H9 (cell line): ENCODE measurements at regions not wholly inside any gene's neighbourhood (a gene's known extent, or its start where the extent isn't known, plus 50 kb on each side); places are given as distances from the start of the nearest gene placed in this dataset.

Experiments
- DNase-seq: peaks from one replicate; pipeline ENCODE4 v3.0.0-alpha.2; 2017
- H2AFZ ChIP-seq: one replicate; pipeline ENCODE4 v1.6.1; 2013; ENCODE audit warnings: mild to moderate bottlenecking, low read length, control low read depth, moderate library complexity
- H2AK5ac ChIP-seq: 2 replicates; pipeline ENCODE4 v1.6.1; 2013; ENCODE audit warnings: low read length, control low read depth, mixed read lengths; ENCODE audit not compliant: insufficient read length
- H2BK120ac ChIP-seq: one replicate; pipeline ENCODE4 v1.6.1; 2013; ENCODE audit warnings: low read depth, mild to moderate bottlenecking, low read length, control low read depth, inconsistent platforms; ENCODE audit not compliant: poor library complexity, severe bottlenecking
- H2BK12ac ChIP-seq: 2 replicates; pipeline ENCODE4 v1.6.1; 2013; ENCODE audit warnings: low read length, control low read depth, mixed read lengths, low read depth; ENCODE audit not compliant: insufficient read length
- H2BK15ac ChIP-seq: 2 replicates; pipeline ENCODE4 v1.6.1; 2013; ENCODE audit warnings: low read depth, low read length, control low read depth
- H2BK20ac ChIP-seq: one replicate; pipeline ENCODE4 v1.6.1; 2013; ENCODE audit warnings: low read depth, mild to moderate bottlenecking, low read length, control low read depth, inconsistent platforms; ENCODE audit not compliant: poor library complexity, severe bottlenecking
- H2BK5ac ChIP-seq: 2 replicates; pipeline ENCODE4 v1.6.1; 2013; ENCODE audit warnings: low read length, control low read depth, mixed read lengths; ENCODE audit not compliant: insufficient read length
- H3K14ac ChIP-seq: 2 replicates; pipeline ENCODE4 v1.6.1; 2013; ENCODE audit warnings: low read length, control low read depth; ENCODE audit not compliant: insufficient read depth
- H3K18ac ChIP-seq: 2 replicates; pipeline ENCODE4 v1.6.1; 2013; ENCODE audit warnings: low read depth, mild to moderate bottlenecking, mixed read lengths, low read length, control low read depth; ENCODE audit not compliant: insufficient read length
- H3K23ac ChIP-seq: 2 replicates; pipeline ENCODE4 v1.6.1; 2013; ENCODE audit warnings: low read length, control low read depth, mixed read lengths, low read depth; ENCODE audit not compliant: insufficient read length
- H3K23me2 ChIP-seq: 2 replicates; pipeline ENCODE4 v1.6.1; 2013; ENCODE audit warnings: low read depth, mild to moderate bottlenecking, mixed read lengths, low read length, control low read depth; ENCODE audit not compliant: insufficient read length, poor library complexity, severe bottlenecking
- H3K27ac ChIP-seq: 2 replicates; pipeline ENCODE4 v1.5.1; 2013; ENCODE audit warnings: low read length, control low read depth, mixed read lengths, low read depth; ENCODE audit not compliant: insufficient read length
- H3K27me3 ChIP-seq: 2 replicates; pipeline ENCODE4 v1.6.1; 2013; ENCODE audit warnings: low read length, control low read depth, inconsistent platforms; ENCODE audit not compliant: insufficient read depth
- H3K4ac ChIP-seq: 2 replicates; pipeline ENCODE4 v1.6.1; 2013; ENCODE audit warnings: low read depth, mild to moderate bottlenecking, control low read depth, inconsistent platforms, low read length, moderate library complexity
- H3K4me1 ChIP-seq: 2 replicates; pipeline ENCODE4 v1.6.1; 2013; ENCODE audit warnings: low read length, control low read depth, inconsistent platforms; ENCODE audit not compliant: insufficient read depth
- H3K4me2 ChIP-seq: 2 replicates; pipeline ENCODE4 v1.6.1; 2013; ENCODE audit warnings: low read length, control low read depth, mixed read lengths; ENCODE audit not compliant: insufficient read length, insufficient read depth
- H3K56ac ChIP-seq: 2 replicates; pipeline ENCODE4 v1.6.1; 2013; ENCODE audit warnings: low read depth, mild to moderate bottlenecking, mixed read lengths, low read length, control low read depth; ENCODE audit not compliant: insufficient read length
- H3K79me1 ChIP-seq: 2 replicates; pipeline ENCODE4 v1.6.1; 2013; ENCODE audit warnings: low read depth, mild to moderate bottlenecking, moderate library complexity, low read length, control low read depth, inconsistent platforms; ENCODE audit not compliant: insufficient read depth, poor library complexity, severe bottlenecking
- H3K79me2 ChIP-seq: 2 replicates; pipeline ENCODE4 v1.6.1; 2013; ENCODE audit warnings: low read length, control low read depth, inconsistent platforms; ENCODE audit not compliant: insufficient read depth
- H3K9ac ChIP-seq: 2 replicates; pipeline ENCODE4 v1.6.1; 2013; ENCODE audit warnings: low read length, control low read depth, mixed read lengths; ENCODE audit not compliant: insufficient read length; ENCODE audit errors: extremely low read depth
- H3K9me3 ChIP-seq: one replicate; pipeline ENCODE4 v1.6.1; 2013; ENCODE audit warnings: low read depth, low read length, inconsistent platforms; ENCODE audit not compliant: control insufficient read depth
- H3T11ph ChIP-seq: one replicate; pipeline ENCODE4 v1.6.1; 2013; ENCODE audit warnings: mild to moderate bottlenecking, low read length, control low read depth, inconsistent platforms
- H4K20me1 ChIP-seq: one replicate; pipeline ENCODE4 v1.6.1; 2013; ENCODE audit not compliant: control insufficient read depth, insufficient read length, insufficient read depth
- H4K5ac ChIP-seq: 2 replicates; pipeline ENCODE4 v1.6.1; 2013; ENCODE audit warnings: low read depth, mild to moderate bottlenecking, mixed read lengths, low read length, control low read depth; ENCODE audit not compliant: insufficient read length
- H4K8ac ChIP-seq: replicated peaks from 2 replicates; pipeline ENCODE4 v1.6.1; 2013; ENCODE audit warnings: low read length, control low read depth, mixed read lengths, low read depth; ENCODE audit not compliant: insufficient read length
- H4K91ac ChIP-seq: 2 replicates; pipeline ENCODE4 v1.6.1; 2013; ENCODE audit warnings: low read depth, mild to moderate bottlenecking, moderate library complexity, mixed read lengths, low read length, control low read depth; ENCODE audit not compliant: insufficient read length
- H3K27ac Mint-ChIP-seq, 3 experiments: 2 replicates in 2 of 3; 3 replicates in 1 of 3; pipeline ENCODE4 v1.8.0; 2020 to 2021; ENCODE audit warnings: mixed read lengths in 3 of 3, mild to moderate bottlenecking in 1 of 3, moderate library complexity in 1 of 3
- H3K27me3 Mint-ChIP-seq: 2 replicates; pipeline ENCODE4 v1.8.0; 2021; ENCODE audit warnings: low read depth, mild to moderate bottlenecking, moderate library complexity, mixed read lengths
- H3K36me3 Mint-ChIP-seq, 3 experiments: 2 replicates in 2 of 3; 3 replicates in 1 of 3; pipeline ENCODE4 v1.8.0; 2020 to 2021; ENCODE audit warnings: low read depth in 3 of 3, mixed read lengths in 3 of 3; ENCODE audit not compliant: insufficient read depth in 1 of 3
- H3K4me1 Mint-ChIP-seq, 2 experiments: 2 replicates each; pipeline ENCODE4 v1.8.0; 2020; ENCODE audit warnings: mixed read lengths in 2 of 2
- H3K4me3 Mint-ChIP-seq, 2 experiments: 2 replicates in 1 of 2; 3 replicates in 1 of 2; pipeline ENCODE4 v1.8.0; 2020 to 2021; ENCODE audit warnings: mild to moderate bottlenecking in 2 of 2, mixed read lengths in 2 of 2, moderate library complexity in 1 of 2
- H3K9me3 Mint-ChIP-seq, 2 experiments: 2 replicates in 1 of 2; 3 replicates in 1 of 2; pipeline ENCODE4 v1.8.0; 2020; ENCODE audit warnings: mild to moderate bottlenecking in 2 of 2, mixed read lengths in 2 of 2, moderate library complexity in 1 of 2
- WGBS: extraction: QIAGEN DNeasy Blood & Tissue Kit; methylation state at CpG from one replicate; pipeline ENCODE4 v1.1.7; 2013; ENCODE audit warnings: missing lambda C conversion rate, low lambda C conversion rate, mixed read lengths; ENCODE audit not compliant: insufficient read length; ENCODE audit errors: extremely low coverage; 5-methylcytosine and 5-hydroxymethylcytosine counted together
- TF ChIP-seq, protein P1 (sequence below): fragments of 200-600 bp; sonication (generic); conservative IDR thresholded peaks from 3 replicates; pipeline ENCODE4 v1.8.0; 2021; ENCODE audit warnings: antibody characterized with exemption, mild to moderate bottlenecking

DNA sequence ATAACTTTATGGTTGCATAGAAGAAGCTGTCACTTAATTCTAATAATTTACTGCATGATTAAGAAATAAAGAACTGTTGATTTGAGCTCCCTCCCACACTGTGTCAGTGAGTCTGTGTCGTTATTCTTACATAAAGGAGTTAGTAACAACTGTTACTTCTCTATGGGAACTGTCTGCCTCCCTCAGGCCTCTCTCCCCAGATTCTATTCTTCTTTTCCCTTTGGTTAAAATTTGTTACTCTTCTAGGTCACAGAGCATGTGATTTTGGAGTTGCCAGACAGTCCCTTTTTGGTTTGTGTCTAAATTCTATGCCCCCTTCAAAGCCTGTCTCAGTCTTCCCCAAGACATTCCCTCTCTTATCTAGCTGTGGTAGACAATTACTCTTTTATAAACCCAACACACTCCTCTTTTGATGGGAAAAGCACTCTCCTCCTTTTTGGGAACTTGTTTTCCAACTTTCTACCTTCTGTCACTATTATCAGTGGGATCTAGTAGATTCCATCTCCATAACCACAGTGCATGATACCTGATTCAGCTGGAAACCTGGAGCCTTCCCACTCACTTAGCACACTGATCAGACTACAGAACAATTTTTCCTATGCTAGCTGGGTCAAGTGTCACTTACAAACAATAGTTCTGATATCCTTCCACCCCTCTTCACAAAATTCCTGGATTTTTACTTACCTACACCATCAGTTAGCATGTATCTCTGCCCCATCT is 422.1 kb upstream of the TGFBR2 start:
- Histone ChIP-seq H3T11ph (no peak overlapping the region), H4K8ac (no peak overlapping the region), H2BK20ac (no peak overlapping the region), H3K4me2 (no peak overlapping the region), H3K79me1 (no peaks in the 10 kb centered on the region), H3K9me3 (no peaks in the 10 kb centered on the region), H3K23ac (no peak overlapping the region), H3K27ac (no peak overlapping the region), H3K14ac (no peak overlapping the region), H3K4me1 (no peaks in the 10 kb centered on the region), H2BK5ac (no peak overlapping the region), H3K79me2 (no peaks in the 10 kb centered on the region), H2BK12ac (no peak overlapping the region), H2AK5ac (no peak overlapping the region), H3K4ac (no peak overlapping the region), H3K9ac (no peak overlapping the region), H4K20me1 (no peaks in the 10 kb centered on the region), H2AFZ (no peak overlapping the region), H3K23me2 (no peaks in the 10 kb centered on the region), H2BK15ac (no peak overlapping the region), H3K27me3 (no peaks in the 10 kb centered on the region), H3K56ac (no peak overlapping the region), H3K18ac (no peak overlapping the region), H4K91ac (no peak overlapping the region), H4K5ac (no peak overlapping the region), H2BK120ac (no peak overlapping the region)
- H3K9me3 Mint-ChIP-seq = no peaks in the 10 kb centered on the region; a peak in 1 of 5 replicates
- no peaks in the 10 kb centered on the region for H3K27me3 Mint-ChIP-seq
- H3K4me3 Mint-ChIP-seq = no peak overlapping the region
- no peak overlapping the region; a peak in 1 of 7 replicates for H3K27ac Mint-ChIP-seq
- H3K4me1 Mint-ChIP-seq = peaks cover 4 to 6% of the 10 kb centered on the region in 2 experiments
- DNase-seq = no peak
- no peaks in the 10 kb centered on the region for H3K36me3 Mint-ChIP-seq
- WGBS = no CpG with 5 or more reads among the region's 1 CpG
- TF ChIP-seq, protein P1, sequence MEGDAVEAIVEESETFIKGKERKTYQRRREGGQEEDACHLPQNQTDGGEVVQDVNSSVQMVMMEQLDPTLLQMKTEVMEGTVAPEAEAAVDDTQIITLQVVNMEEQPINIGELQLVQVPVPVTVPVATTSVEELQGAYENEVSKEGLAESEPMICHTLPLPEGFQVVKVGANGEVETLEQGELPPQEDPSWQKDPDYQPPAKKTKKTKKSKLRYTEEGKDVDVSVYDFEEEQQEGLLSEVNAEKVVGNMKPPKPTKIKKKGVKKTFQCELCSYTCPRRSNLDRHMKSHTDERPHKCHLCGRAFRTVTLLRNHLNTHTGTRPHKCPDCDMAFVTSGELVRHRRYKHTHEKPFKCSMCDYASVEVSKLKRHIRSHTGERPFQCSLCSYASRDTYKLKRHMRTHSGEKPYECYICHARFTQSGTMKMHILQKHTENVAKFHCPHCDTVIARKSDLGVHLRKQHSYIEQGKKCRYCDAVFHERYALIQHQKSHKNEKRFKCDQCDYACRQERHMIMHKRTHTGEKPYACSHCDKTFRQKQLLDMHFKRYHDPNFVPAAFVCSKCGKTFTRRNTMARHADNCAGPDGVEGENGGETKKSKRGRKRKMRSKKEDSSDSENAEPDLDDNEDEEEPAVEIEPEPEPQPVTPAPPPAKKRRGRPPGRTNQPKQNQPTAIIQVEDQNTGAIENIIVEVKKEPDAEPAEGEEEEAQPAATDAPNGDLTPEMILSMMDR = no peak
